ENCODE measurements at regions not wholly inside any gene's neighbourhood (a gene's known extent, or its start where the extent isn't known, plus 50 kb on each side); places are given as distances from the start of the nearest gene placed in this dataset.
"Not testable (repeated sequence)": the region's sequence is repeated elsewhere in the genome, so short reads cannot be mapped to it uniquely, and the experiment has no call there.

- no peak for DNase-seq (ENCODE audit: extremely low read depth in 1 of 11, low read depth in 9 of 11, low spot score in 4 of 11)
These were observed 183.2 kb upstream of the WDFY3 start for GRCh38 chr4:85149676-85150075.

GRCh38 chr4:85151371-85151770, 184.9 kb upstream of the WDFY3 start:
- DNase-seq (ENCODE audit: extremely low read depth in 1 of 11, low read depth in 9 of 11, low spot score in 4 of 11), result no peak

- no peak for DNase-seq (ENCODE audit: extremely low read depth in 1 of 11, low read depth in 9 of 11, low spot score in 4 of 11)
These were observed 185.3 kb upstream of the WDFY3 start for GRCh38 chr4:85151786-85152185.

GRCh38 chr4:85152480-85152879, 186.0 kb upstream of the WDFY3 start:
- no peak for DNase-seq (ENCODE audit: extremely low read depth in 1 of 11, low read depth in 9 of 11, low spot score in 4 of 11)

GRCh38 chr4:85153221-85153620, 186.7 kb upstream of the WDFY3 start:
- no peak for DNase-seq (ENCODE audit: extremely low read depth in 1 of 11, low read depth in 9 of 11, low spot score in 4 of 11)

GRCh38 chr4:85154591-85154990, 188.1 kb upstream of the WDFY3 start:
- no peak for DNase-seq (ENCODE audit: extremely low read depth in 1 of 11, low read depth in 9 of 11, low spot score in 4 of 11)

- DNase-seq (ENCODE audit: extremely low read depth in 1 of 11, low read depth in 9 of 11, low spot score in 4 of 11), result no peak
These were observed 199.3 kb upstream of the WDFY3 start for GRCh38 chr4:85165808-85166207.

- DNase-seq (ENCODE audit: extremely low read depth in 1 of 11, low read depth in 9 of 11, low spot score in 4 of 11), result no peak
These were observed 199.8 kb upstream of the WDFY3 start for GRCh38 chr4:85166318-85166717.

- no peak for DNase-seq (ENCODE audit: extremely low read depth in 1 of 11, low read depth in 9 of 11, low spot score in 4 of 11)
These were observed 201.8 kb upstream of the WDFY3 start for GRCh38 chr4:85168234-85168834.

- DNase-seq (ENCODE audit: extremely low read depth in 1 of 11, low read depth in 9 of 11, low spot score in 4 of 11), result no peak
These were observed 203.8 kb upstream of the WDFY3 start for GRCh38 chr4:85170241-85170640.

GRCh38 chr4:85175190-85175589, 208.7 kb upstream of the WDFY3 start:
- DNase-seq (ENCODE audit: extremely low read depth in 1 of 11, low read depth in 9 of 11, low spot score in 4 of 11), result no peak

- DNase-seq (ENCODE audit: extremely low read depth in 1 of 11, low read depth in 9 of 11, low spot score in 4 of 11), result no peak
These were observed 210.6 kb upstream of the WDFY3 start for GRCh38 chr4:85177092-85177491.

GRCh38 chr4:85177679-85178078, 211.2 kb upstream of the WDFY3 start:
- DNase-seq (ENCODE audit: extremely low read depth in 1 of 11, low read depth in 9 of 11, low spot score in 4 of 11), result no peak

- DNase-seq (ENCODE audit: extremely low read depth in 1 of 11, low read depth in 9 of 11, low spot score in 4 of 11), result no peak
These were observed 214.0 kb upstream of the WDFY3 start for GRCh38 chr4:85180533-85180932.

- DNase-seq (ENCODE audit: extremely low read depth in 1 of 11, low read depth in 9 of 11, low spot score in 4 of 11), result no peak
These were observed 220.6 kb upstream of the WDFY3 start for GRCh38 chr4:85187106-85187505.

- DNase-seq (ENCODE audit: extremely low read depth in 1 of 11, low read depth in 9 of 11, low spot score in 4 of 11), result not testable (repeated sequence)
These were observed 229.5 kb upstream of the WDFY3 start for GRCh38 chr4:85196015-85196414.

- no peak for DNase-seq (ENCODE audit: extremely low read depth in 1 of 11, low read depth in 9 of 11, low spot score in 4 of 11)
These were observed 233.6 kb upstream of the WDFY3 start for GRCh38 chr4:85200106-85200505.

GRCh38 chr4:85209161-85209560, 242.7 kb upstream of the WDFY3 start:
- no peak for DNase-seq (ENCODE audit: extremely low read depth in 1 of 11, low read depth in 9 of 11, low spot score in 4 of 11)

GRCh38 chr4:85210353-85210752, 243.9 kb upstream of the WDFY3 start:
- DNase-seq (ENCODE audit: extremely low read depth in 1 of 11, low read depth in 9 of 11, low spot score in 4 of 11), result no peak

- DNase-seq (ENCODE audit: extremely low read depth in 1 of 11, low read depth in 9 of 11, low spot score in 4 of 11), result not testable (repeated sequence)
These were observed 250.1 kb upstream of the WDFY3 start for GRCh38 chr4:85216571-85216970.

GRCh38 chr4:85218756-85219155, 252.3 kb upstream of the WDFY3 start:
- DNase-seq (ENCODE audit: extremely low read depth in 1 of 11, low read depth in 9 of 11, low spot score in 4 of 11), result no peak

GRCh38 chr4:85221606-85222005, 253.3 kb upstream of the ARHGAP24 start:
- DNase-seq (ENCODE audit: extremely low read depth in 1 of 11, low read depth in 9 of 11, low spot score in 4 of 11), result no peak

Measured in renal cortex interstitium (tissue), 11 donors.